ENCODE measurements at regions not wholly inside any gene's neighbourhood (a gene's known extent, or its start where the extent isn't known, plus 50 kb on each side); places are given as distances from the start of the nearest gene placed in this dataset.
A peak's percentile ranks its signal among the peaks of the same experiment; 100 is the strongest.

DNA sequence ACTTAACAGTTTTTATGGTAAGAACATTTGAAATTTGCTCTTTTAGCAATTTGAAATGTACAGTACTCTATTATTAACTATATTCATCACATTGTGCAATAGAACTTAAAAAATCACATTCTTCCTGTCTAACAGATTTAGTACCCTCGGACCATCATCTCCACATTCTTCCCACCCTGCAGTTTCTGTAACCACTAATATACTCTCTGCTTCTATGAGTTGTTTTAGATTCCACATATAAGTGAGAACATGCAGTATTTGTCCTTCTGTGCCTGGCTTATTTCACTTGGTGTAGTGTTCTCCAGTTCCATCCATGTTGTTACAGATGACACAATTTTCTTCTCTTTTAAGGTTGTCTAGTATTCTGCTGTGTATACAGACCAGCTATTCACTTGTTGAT is 88.9 kb upstream of the SEC61G start:
- no peak for ATAC-seq

GRCh38 chr7:54856856-54857255 is 97.8 kb upstream of the SEC61G start:
- ATAC-seq = no peak

GRCh38 chr7:54857294-54857693 is 98.3 kb upstream of the SEC61G start:
- no peak for ATAC-seq

DNA sequence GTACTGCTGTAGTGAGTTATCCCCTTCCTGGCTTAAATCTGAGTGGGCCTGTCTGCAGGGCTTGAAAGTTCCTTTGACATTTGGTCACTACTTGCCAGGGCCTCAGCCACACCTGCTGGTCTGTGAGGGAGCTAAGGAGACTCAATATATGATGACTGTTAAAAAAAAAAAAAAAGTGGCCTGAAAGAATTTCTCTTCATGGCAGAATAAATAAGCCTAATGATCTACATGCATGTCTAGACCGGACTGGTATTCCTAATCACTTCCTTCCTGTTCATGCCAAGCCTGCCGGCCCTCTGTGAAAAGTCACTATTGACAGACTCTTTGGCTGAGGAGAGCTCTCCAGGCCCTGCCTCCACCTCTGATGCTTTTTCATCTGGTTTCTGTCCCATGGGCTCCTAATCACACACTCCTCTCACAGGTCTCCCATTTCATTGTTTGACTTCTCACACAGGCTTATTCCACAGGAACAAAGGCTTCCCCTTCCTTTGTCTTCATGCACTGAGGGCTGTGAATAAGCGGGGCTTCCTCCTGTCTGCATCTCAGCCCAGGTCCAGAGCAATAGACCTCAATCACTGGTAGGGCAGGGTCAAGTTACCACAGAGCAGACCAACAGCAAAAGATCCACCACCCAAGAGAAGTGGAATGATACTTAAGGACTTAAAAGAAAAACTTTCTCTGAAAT is 99.1 kb upstream of the SEC61G start:
- no peak for ATAC-seq

DNA sequence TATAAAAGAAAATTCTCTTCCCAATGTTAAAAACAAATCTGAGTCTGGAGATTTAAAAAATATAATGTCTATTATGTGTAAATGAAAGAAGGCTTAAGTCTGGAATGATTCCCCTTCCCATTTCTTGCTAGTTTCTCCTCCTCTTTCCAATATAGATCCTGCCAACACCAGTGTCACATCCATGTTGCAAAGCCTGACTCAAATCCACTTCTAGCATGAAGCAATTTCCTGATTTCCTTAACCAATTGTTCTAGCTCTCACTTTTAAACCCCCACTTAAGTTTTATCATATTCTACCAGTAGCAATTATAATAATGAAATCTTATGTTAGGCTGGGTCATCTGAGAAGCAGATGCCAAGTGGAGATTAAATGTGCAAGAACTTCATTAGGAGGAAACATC is 100.1 kb upstream of the SEC61G start:
- no peak for ATAC-seq

DNA sequence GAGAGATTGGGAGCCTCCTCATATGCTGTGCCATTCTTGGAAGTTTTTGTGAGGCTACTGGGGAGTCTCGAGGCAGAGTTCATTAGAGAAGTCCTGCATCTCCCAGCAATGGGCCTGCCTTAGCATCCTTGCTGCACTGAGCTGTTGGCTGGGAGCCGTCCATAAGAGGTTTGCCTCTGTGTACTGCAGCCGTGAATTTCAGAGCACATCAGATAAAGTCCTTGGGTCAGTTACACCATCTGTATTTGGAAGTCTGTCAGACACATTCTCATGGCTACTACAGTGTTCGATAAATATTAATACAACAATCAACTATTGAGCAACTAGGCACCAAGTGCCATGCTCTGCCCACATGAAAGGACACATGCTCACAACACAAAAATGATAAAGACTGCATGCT is 100.5 kb upstream of the SEC61G start:
- no peak for ATAC-seq

DNA sequence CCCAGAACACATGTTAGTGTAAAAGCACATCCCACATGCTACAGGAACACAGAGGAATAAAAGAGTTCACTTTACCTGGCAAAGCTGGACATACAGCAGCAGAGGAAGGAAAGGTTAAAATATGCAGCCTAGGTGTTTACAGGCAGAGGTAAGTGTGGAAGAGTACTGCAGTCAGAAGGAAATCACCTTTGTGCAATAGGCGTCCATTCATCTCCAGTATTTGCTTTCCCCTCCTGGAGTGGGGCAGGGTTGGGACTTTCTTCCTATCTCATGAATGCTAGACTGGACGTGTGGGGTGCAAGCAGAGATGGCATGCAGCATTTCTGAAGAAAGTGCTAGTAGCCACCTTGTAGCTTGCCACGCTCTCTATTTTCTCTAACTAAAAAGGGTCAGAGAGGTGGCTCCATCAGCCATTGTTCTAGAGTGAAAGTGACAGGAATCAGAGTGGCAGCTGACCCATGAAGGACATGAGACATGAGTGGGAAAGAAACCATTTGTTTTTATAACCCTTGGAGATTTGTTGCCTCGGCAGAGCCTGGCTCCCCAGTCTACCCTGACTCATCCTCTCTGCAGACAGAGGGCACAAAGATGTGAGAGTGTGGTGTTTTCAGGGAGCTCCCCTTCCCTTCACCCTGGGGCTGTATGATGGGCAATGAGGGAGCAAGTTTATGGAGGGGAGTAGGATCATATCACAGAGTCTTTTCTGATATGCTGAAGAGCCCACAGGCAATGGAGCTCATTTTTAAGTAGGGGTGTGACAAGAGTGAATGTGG is 101.2 kb upstream of the SEC61G start:
- ATAC-seq = no peak

DNA sequence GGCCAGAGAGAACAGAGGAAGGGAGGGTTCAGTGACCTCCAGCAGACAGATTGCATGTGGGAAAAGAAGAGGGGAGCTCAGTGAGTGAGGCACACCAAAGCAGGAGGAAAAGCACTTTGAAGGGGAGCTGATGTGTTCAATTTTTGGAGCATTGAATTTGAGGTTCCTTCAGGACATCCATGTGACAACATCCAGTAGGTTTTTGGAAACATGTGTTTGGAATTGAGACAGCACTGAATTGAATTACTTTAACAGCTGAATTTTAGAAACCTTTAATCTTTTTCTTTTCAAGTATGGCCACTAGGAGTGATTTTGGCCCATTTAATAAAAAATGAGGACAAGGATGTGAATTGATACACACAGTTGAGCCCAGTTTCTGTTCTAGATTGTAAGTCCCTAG is 101.8 kb upstream of the SEC61G start:
- ATAC-seq = no peak

- no peak for ATAC-seq
Measured at GRCh38 chr7:54864663-54865062, 105.7 kb upstream of the SEC61G start.

- ATAC-seq = no peak
Measured at GRCh38 chr7:54869523-54869922, 110.5 kb upstream of the SEC61G start.

- ATAC-seq = no peak
Measured at GRCh38 chr7:54874804-54875203, 115.8 kb upstream of the SEC61G start.

DNA sequence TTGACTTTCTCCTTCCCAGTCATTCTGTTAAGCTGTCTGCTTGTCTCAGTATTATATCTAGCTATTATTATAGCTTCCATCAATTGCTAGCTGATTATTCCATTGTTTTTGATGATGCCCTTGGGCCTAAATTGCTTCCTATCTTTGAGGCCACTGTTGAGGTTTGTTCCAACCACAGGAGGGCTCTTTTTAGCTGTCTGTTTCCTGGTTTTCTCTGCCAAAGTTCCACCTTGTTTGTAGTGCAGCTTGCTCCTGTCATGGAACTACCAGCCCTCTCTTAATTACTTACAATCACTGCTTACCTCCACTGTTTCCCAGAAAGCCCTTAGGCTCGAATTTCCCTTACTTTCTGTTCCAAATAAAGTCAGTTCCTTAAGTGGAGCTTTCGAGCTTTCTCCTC is 118.7 kb upstream of the SEC61G start:
- no peak for ATAC-seq

- ATAC-seq = no peak
Measured at GRCh38 chr7:54878339-54878738, 119.3 kb upstream of the SEC61G start.

- ATAC-seq = no peak
Measured at GRCh38 chr7:54879776-54880175, 120.8 kb upstream of the SEC61G start.

DNA sequence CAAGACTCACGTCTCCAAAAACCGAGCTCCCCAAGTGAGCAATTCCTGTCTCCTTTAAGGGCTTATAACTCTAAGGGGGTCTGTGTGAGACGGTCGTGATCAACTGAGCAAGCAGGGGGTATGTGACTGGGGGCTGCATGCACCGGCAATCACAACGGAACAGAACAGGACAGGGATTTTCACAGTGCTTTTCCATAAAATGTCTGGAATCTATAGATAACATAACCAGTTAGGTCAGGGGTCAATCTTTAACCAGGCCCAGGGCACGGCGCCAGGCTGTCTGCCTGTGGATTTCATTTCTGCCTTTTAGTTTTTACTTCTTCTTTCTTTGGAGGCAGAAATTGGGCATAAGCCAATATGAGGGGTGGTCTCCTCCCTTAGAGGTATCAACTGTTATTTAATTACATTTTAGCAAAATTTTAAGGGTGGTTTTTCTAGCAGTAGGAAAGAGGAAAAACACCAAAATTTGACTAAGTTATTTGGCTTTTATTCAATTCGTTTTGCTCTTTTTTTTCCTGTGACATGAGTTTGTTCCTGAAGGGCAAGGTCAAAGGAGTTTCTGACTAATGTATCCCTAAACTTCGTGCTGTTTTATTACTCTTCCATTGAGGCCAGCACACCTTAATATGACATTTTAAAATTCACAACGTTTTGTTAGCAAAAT is 121.4 kb upstream of the SEC61G start:
- no peak for ATAC-seq

DNA sequence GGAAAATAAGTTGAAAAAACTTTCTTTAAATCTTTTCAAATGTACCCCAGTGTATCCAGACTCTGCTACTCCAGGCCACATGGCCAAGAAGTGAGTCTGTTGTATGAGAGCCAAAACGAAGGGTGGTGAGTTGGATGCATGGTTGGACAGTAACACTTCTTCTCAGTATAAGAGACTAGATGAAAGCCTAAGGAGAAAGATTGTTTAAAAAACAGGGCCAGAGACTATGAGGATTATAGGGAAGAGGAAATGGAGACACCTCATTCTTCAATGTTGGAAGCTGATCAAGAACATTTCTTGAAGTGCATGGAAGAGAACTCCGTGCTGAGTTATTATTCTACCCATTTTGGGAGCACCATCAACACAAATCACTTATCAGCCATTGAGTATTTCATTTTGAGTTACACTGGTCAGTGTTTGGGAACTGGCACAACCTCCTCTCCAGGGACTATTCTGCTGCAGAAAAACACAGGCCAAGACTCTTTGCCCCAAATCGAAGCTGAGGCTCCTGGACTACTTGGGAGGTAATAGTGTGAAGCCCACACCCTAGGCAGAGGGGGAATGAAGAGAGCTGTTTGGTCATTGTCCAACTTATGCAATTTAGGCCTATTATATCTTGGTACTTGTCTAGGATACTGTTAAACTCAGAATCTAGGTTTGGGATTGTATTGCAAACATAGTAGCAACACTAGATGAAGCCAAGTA is 123.0 kb upstream of the SEC61G start:
- peak in 1 of 2 donors; percentile 17 for ATAC-seq

- ATAC-seq = no peak
Measured at GRCh38 chr7:54882694-54883093, 123.7 kb upstream of the SEC61G start.

DNA sequence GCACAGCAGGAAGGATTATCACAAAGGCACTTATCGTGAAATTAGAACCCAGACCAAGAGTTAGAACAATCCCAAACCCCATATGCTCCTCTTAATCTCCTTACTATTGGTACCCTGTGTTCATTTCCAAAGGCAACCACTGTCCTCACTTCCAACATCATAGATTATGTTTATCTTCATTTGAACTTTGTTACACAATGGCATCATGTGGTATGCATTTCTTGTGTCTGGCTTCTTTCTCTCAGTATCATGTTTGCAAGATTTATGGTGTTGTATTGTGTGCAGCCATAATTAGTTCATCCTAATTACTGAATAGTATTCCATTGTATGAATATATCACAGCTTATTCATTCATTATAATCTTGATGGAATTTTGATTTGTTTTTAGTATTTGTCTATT is 124.6 kb upstream of the SEC61G start:
- no peak for ATAC-seq

DNA sequence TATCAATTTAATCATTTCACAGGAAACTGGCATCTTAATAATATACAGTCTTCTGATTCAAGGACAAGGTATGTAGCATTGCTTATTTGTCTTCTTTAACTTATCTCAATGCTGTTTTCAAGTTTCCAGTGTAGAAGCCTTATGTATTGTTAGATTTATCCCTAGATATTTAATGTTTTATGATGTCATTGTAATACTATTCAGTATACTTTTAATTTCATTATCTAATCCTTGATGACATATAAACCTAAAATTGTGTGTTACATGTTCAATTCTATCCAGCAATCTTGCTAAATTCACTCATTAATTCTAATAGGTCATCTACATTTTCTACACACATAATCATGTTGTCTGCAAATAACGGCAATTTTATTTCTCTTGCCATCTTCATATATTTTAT is 126.3 kb upstream of the SEC61G start:
- ATAC-seq = no peak

DNA sequence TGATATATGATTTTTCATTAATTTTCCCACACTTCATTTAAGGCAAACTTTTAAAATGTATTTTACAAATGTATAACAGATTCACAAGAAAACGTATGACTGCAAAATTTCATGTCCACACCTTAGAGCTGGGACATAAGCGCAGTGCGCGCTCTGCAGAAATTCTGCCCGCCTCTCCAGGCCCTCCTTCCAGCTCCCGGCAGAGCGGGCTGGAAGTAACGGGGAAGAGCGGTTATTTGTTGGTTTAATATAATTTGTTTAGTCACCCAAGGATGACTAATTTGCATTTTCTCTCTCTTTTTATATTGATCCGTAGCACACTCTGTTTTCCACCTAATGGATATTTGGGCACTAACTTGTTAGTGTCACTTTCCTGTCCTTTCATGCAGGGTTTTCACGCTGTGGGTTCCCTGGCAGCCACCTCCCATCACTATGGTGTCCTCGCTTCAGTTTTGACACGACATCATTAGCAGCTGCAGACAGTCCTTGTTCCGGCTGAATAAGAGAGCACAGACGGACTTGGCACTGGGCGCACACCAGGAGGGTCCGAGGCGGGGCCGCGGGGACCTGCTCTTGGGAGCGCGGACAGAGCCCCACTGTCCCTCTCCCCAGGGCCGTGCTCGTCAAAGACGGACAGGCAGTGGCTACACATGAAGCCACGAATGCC is 129.2 kb upstream of the SEC61G start:
- no peak for ATAC-seq

GRCh38 chr7:54888734-54889082 is 129.7 kb upstream of the SEC61G start:
- no peak for ATAC-seq

DNA sequence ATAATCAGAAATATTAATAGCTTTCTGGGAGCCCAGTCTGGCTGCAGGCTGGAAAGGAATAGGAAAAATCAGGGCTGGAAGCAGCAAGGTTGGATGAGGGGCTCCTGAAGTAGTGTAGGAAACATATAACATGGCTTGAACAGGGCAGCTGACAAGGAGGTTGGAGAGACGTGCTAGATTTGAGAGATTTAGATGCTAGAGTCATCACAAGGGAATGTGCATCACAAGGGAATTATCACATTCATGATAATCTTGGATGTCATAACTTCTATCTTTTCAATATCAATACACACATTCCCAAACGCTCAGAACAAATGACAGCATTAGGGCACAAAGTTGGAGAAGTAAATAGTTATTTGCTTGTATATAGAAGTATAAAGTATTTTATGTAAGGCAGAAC is 120.9 kb upstream of the EGFR start:
- ATAC-seq = no peak

Data from activated CD4-positive, CD25-positive, alpha-beta regulatory T cell treated with anti-CD3 and anti-CD28 coated beads, Interleukin-2, amount 50 U/mL, for 24 hours (primary cell).